ENCODE measurements at regions not wholly inside any gene's neighbourhood (a gene's known extent, or its start where the extent isn't known, plus 50 kb on each side); places are given as distances from the start of the nearest gene placed in this dataset.
"Not testable (repeated sequence)": the region's sequence is repeated elsewhere in the genome, so short reads cannot be mapped to it uniquely, and the experiment has no call there.

GRCh38 chr4:38302910-38303309 is 342.7 kb downstream of the PTTG2 start:
- TF ChIP-seq EZH2phosphoT487 (IDR thresholded peaks at IDR 0.05; ENCODE audit: low read depth) (no peak), CTCF (IDR thresholded peaks at IDR 0.05; ENCODE audit: low read depth, low read length) (no peak)
- H3K79me2 ChIP-seq (ENCODE audit: low read length) = no peaks in the 10 kb centered on the region

GRCh38 chr4:38304460-38304859 is 344.3 kb downstream of the PTTG2 start:
- not testable (repeated sequence) for H4K20me1 ChIP-seq (ENCODE audit: insufficient read depth, low read length); H3K4me3 ChIP-seq (ENCODE audit: low read length); H2AFZ ChIP-seq (ENCODE audit: low read depth, low read length); H3K27ac ChIP-seq (ENCODE audit: low read length); H3K4me2 ChIP-seq (ENCODE audit: low read length); H3K9ac ChIP-seq (ENCODE audit: low read length); H3K79me2 ChIP-seq (ENCODE audit: low read length); H3K36me3 ChIP-seq (replicated peaks; ENCODE audit: low read depth, low read length)
- H3K27me3 ChIP-seq (ENCODE audit: low read depth, low read length) = peaks cover 24% of the 10 kb centered on the region
- H3K4me1 ChIP-seq (ENCODE audit: low read length) = peaks cover 28% of the 10 kb centered on the region
- H3K9me3 ChIP-seq (ENCODE audit: insufficient read depth, low read length) = peaks cover 30% of the 10 kb centered on the region

More at GRCh38 chr4:38302910-38303309, 342.7 kb downstream of the PTTG2 start:
- H3K9me3 ChIP-seq (ENCODE audit: insufficient read depth, low read length) = peaks cover 44% of the 10 kb centered on the region
- peaks cover 20% of the 10 kb centered on the region for H3K4me1 ChIP-seq (ENCODE audit: low read length)
- no peaks in the 10 kb centered on the region for H4K20me1 ChIP-seq (ENCODE audit: insufficient read depth, low read length)
- peaks cover 15% of the 10 kb centered on the region for H3K36me3 ChIP-seq (replicated peaks; ENCODE audit: low read depth, low read length)
- H3K27me3 ChIP-seq (ENCODE audit: low read depth, low read length) = peaks cover 9% of the 10 kb centered on the region
- H3K4me3 ChIP-seq (ENCODE audit: low read length) = no peak overlapping the region
- H3K4me2 ChIP-seq (ENCODE audit: low read length) = no peak overlapping the region
- H3K9ac ChIP-seq (ENCODE audit: low read length) = no peak overlapping the region
- H2AFZ ChIP-seq (ENCODE audit: low read depth, low read length) = no peak overlapping the region
- H3K27ac ChIP-seq (ENCODE audit: low read length) = no peak overlapping the region

GRCh38 chr4:38306482-38307071 is 346.4 kb downstream of the PTTG2 start:
- H3K4me2 ChIP-seq (ENCODE audit: low read length) = peak overlapping the region; percentile 90
- no peaks in the 10 kb centered on the region for H3K79me2 ChIP-seq (ENCODE audit: low read length)
- H3K27me3 ChIP-seq (ENCODE audit: low read depth, low read length) = peaks cover 35% of the 10 kb centered on the region
- no peaks in the 10 kb centered on the region for H4K20me1 ChIP-seq (ENCODE audit: insufficient read depth, low read length)
- H3K4me1 ChIP-seq (ENCODE audit: low read length) = peaks cover 48% of the 10 kb centered on the region
- H3K9ac ChIP-seq (ENCODE audit: low read length) = no peak overlapping the region
- H3K9me3 ChIP-seq (ENCODE audit: insufficient read depth, low read length) = peaks cover 19% of the 10 kb centered on the region
- peak overlapping the region; percentile 65 for H3K4me3 ChIP-seq (ENCODE audit: low read length)
- no peak overlapping the region for H2AFZ ChIP-seq (ENCODE audit: low read depth, low read length)
- H3K36me3 ChIP-seq (replicated peaks; ENCODE audit: low read depth, low read length) = peaks cover 9% of the 10 kb centered on the region
- H3K27ac ChIP-seq (ENCODE audit: low read length) = peak overlapping the region; percentile 56
- no peak for TF ChIP-seq CTCF (IDR thresholded peaks at IDR 0.05; ENCODE audit: low read depth, low read length)
- TF ChIP-seq EZH2phosphoT487 (IDR thresholded peaks at IDR 0.05; ENCODE audit: low read depth) = no peak

- TF ChIP-seq CTCF (IDR thresholded peaks at IDR 0.05; ENCODE audit: low read depth, low read length) = no peak
- no peak for TF ChIP-seq EZH2phosphoT487 (IDR thresholded peaks at IDR 0.05; ENCODE audit: low read depth)
- H3K9me3 ChIP-seq (ENCODE audit: insufficient read depth, low read length) = peaks cover 13% of the 10 kb centered on the region
- peaks cover 54% of the 10 kb centered on the region for H3K4me1 ChIP-seq (ENCODE audit: low read length)
- H3K4me3 ChIP-seq (ENCODE audit: low read length) = no peak overlapping the region
- H2AFZ ChIP-seq (ENCODE audit: low read depth, low read length) = no peak overlapping the region
- H3K27me3 ChIP-seq (ENCODE audit: low read depth, low read length) = peaks cover 57% of the 10 kb centered on the region
- H4K20me1 ChIP-seq (ENCODE audit: insufficient read depth, low read length) = no peaks in the 10 kb centered on the region
- no peaks in the 10 kb centered on the region for H3K79me2 ChIP-seq (ENCODE audit: low read length)
- H3K4me2 ChIP-seq (ENCODE audit: low read length) = no peak overlapping the region
- H3K27ac ChIP-seq (ENCODE audit: low read length) = no peak overlapping the region
- peaks cover 12% of the 10 kb centered on the region for H3K36me3 ChIP-seq (replicated peaks; ENCODE audit: low read depth, low read length)
- no peak overlapping the region for H3K9ac ChIP-seq (ENCODE audit: low read length)
Measured at GRCh38 chr4:38308728-38309311, 348.6 kb downstream of the PTTG2 start.
